Hematopoietic multipotent progenitor cell treated with erythropoietin and hydrocortisone succinate and interleukin-3 and kit ligand, for 17 days (in vitro differentiated cells): ENCODE measurements at regions not wholly inside any gene's neighbourhood (a gene's known extent, or its start where the extent isn't known, plus 50 kb on each side); places are given as distances from the start of the nearest gene placed in this dataset.
"Not testable (repeated sequence)": the region's sequence is repeated elsewhere in the genome, so short reads cannot be mapped to it uniquely, and the experiment has no call there.

Source experiments
- DNase-seq: peaks from one replicate; pipeline ENCODE4 v3.0.0-alpha.2; 2015; ENCODE audit warnings: low spot score

- DNase-seq = no peak
Measured at GRCh38 chr9:31486630-31487029, 897.8 kb upstream of the ACO1 start.

- DNase-seq = no peak
Measured at GRCh38 chr9:31490551-31491106, 893.8 kb upstream of the ACO1 start.

GRCh38 chr9:31492229-31492628 is 892.2 kb upstream of the ACO1 start:
- DNase-seq = no peak

GRCh38 chr9:31500422-31500821 is 884.0 kb upstream of the ACO1 start:
- no peak for DNase-seq

GRCh38 chr9:31519011-31519410 is 865.4 kb upstream of the ACO1 start:
- DNase-seq = no peak

GRCh38 chr9:31519424-31519823 is 865.0 kb upstream of the ACO1 start:
- DNase-seq = no peak

GRCh38 chr9:31519826-31520225 is 864.6 kb upstream of the ACO1 start:
- DNase-seq = no peak

GRCh38 chr9:31520301-31521085 is 864.0 kb upstream of the ACO1 start:
- no peak for DNase-seq

GRCh38 chr9:31535651-31536050 is 848.8 kb upstream of the ACO1 start:
- DNase-seq = no peak

GRCh38 chr9:31536471-31536870 is 848.0 kb upstream of the ACO1 start:
- DNase-seq = no peak

- DNase-seq = no peak
Measured at GRCh38 chr9:31541721-31542281, 842.6 kb upstream of the ACO1 start.

- no peak for DNase-seq
Measured at GRCh38 chr9:31542384-31543055, 841.9 kb upstream of the ACO1 start.

- DNase-seq = no peak
Measured at GRCh38 chr9:31554941-31555340, 829.5 kb upstream of the ACO1 start.

GRCh38 chr9:31556667-31557463 is 827.6 kb upstream of the ACO1 start:
- no peak for DNase-seq

- DNase-seq = not testable (repeated sequence)
Measured at GRCh38 chr9:31572190-31572589, 812.3 kb upstream of the ACO1 start.

GRCh38 chr9:31573561-31573960 is 810.9 kb upstream of the ACO1 start:
- no peak for DNase-seq

- DNase-seq = no peak
Measured at GRCh38 chr9:31574006-31574765, 810.3 kb upstream of the ACO1 start.

- DNase-seq = no peak
Measured at GRCh38 chr9:31582071-31582470, 802.4 kb upstream of the ACO1 start.

GRCh38 chr9:31582561-31582960 is 801.9 kb upstream of the ACO1 start:
- DNase-seq = no peak

GRCh38 chr9:31585158-31585557 is 799.3 kb upstream of the ACO1 start:
- no peak for DNase-seq

GRCh38 chr9:31587146-31587545 is 797.3 kb upstream of the ACO1 start:
- no peak for DNase-seq
